ENCODE measurements at regions not wholly inside any gene's neighbourhood (a gene's known extent, or its start where the extent isn't known, plus 50 kb on each side); places are given as distances from the start of the nearest gene placed in this dataset.

GRCh38 chr5:124060413-124061067, 548.6 kb downstream of the CSNK1G3 start:
- Mint-ChIP-seq H3K27ac (peak overlapping the region in 2 of 3 experiments; percentile 49 to 82), H3K27me3 (ENCODE audit: low read depth) (no peaks in the 10 kb centered on the region), H3K36me3 (ENCODE audit: low read depth) (no peaks in the 10 kb centered on the region), H3K4me1 (peaks cover 63% of the 10 kb centered on the region), H3K9me3 (peaks cover 10% of the 10 kb centered on the region), H3K4me3 (no peak overlapping the region)
- TF ChIP-seq, protein P1, sequence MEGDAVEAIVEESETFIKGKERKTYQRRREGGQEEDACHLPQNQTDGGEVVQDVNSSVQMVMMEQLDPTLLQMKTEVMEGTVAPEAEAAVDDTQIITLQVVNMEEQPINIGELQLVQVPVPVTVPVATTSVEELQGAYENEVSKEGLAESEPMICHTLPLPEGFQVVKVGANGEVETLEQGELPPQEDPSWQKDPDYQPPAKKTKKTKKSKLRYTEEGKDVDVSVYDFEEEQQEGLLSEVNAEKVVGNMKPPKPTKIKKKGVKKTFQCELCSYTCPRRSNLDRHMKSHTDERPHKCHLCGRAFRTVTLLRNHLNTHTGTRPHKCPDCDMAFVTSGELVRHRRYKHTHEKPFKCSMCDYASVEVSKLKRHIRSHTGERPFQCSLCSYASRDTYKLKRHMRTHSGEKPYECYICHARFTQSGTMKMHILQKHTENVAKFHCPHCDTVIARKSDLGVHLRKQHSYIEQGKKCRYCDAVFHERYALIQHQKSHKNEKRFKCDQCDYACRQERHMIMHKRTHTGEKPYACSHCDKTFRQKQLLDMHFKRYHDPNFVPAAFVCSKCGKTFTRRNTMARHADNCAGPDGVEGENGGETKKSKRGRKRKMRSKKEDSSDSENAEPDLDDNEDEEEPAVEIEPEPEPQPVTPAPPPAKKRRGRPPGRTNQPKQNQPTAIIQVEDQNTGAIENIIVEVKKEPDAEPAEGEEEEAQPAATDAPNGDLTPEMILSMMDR (IDR thresholded peaks at IDR 0.05; ENCODE audit: unreplicated experiment in 3 of 3), result no peak

DNA sequence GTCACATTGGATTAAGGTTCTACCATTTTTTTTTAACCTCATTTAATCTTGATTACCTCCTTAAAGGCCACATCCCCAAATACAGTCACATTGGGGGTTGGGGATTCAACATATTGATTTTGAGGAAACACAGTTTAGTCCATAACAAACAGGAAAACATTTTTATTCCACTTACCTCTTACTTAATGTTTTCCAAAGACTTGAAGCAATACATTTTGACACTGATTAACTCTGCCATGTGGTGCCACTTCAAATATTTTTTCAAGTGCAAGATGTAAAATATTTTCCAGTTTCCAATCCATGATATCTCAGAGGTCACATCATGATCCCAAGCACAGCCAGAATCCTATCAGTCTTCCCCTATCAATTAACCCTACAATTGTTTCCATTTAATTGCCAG, 548.0 kb downstream of the CSNK1G3 start:
- H3K4me1 Mint-ChIP-seq, result peaks cover 67% of the 10 kb centered on the region
- H3K27me3 Mint-ChIP-seq (ENCODE audit: low read depth), result no peaks in the 10 kb centered on the region
- H3K4me3 Mint-ChIP-seq, result no peak overlapping the region
- H3K36me3 Mint-ChIP-seq (ENCODE audit: low read depth), result no peaks in the 10 kb centered on the region
- peaks cover 10% of the 10 kb centered on the region for H3K9me3 Mint-ChIP-seq
- TF ChIP-seq, protein P1 (IDR thresholded peaks at IDR 0.05; ENCODE audit: unreplicated experiment in 3 of 3), result no peak
- H3K27ac Mint-ChIP-seq, result peak overlapping the region; percentile 26 to 82 (median 49)

GRCh38 chr5:124059200-124059599, 547.2 kb downstream of the CSNK1G3 start:
- H3K27me3 Mint-ChIP-seq (ENCODE audit: low read depth), result no peaks in the 10 kb centered on the region
- TF ChIP-seq, protein P1 (IDR thresholded peaks at IDR 0.05; ENCODE audit: unreplicated experiment in 3 of 3), result no peak
- peaks cover 75% of the 10 kb centered on the region for H3K4me1 Mint-ChIP-seq
- peak overlapping the region; percentile 26 to 82 (median 68) for H3K27ac Mint-ChIP-seq
- peaks cover 6% of the 10 kb centered on the region for H3K9me3 Mint-ChIP-seq
- peak overlapping the region in 1 of 3 experiments; percentile 29 for H3K4me3 Mint-ChIP-seq
- H3K36me3 Mint-ChIP-seq (ENCODE audit: low read depth), result no peaks in the 10 kb centered on the region

GRCh38 chr5:124057724-124058231, 545.8 kb downstream of the CSNK1G3 start:
- Mint-ChIP-seq H3K36me3 (ENCODE audit: low read depth) (no peaks in the 10 kb centered on the region), H3K4me1 (peaks cover 79% of the 10 kb centered on the region), H3K27ac (peak overlapping the region; percentile 82 to 91 (median 82)), H3K27me3 (ENCODE audit: low read depth) (no peaks in the 10 kb centered on the region), H3K4me3 (peak overlapping the region in 1 of 3 experiments; percentile 2), H3K9me3 (peaks cover 2% of the 10 kb centered on the region)
- TF ChIP-seq, protein P1 (IDR thresholded peaks at IDR 0.05; ENCODE audit: unreplicated experiment in 3 of 3), result no peak

DNA sequence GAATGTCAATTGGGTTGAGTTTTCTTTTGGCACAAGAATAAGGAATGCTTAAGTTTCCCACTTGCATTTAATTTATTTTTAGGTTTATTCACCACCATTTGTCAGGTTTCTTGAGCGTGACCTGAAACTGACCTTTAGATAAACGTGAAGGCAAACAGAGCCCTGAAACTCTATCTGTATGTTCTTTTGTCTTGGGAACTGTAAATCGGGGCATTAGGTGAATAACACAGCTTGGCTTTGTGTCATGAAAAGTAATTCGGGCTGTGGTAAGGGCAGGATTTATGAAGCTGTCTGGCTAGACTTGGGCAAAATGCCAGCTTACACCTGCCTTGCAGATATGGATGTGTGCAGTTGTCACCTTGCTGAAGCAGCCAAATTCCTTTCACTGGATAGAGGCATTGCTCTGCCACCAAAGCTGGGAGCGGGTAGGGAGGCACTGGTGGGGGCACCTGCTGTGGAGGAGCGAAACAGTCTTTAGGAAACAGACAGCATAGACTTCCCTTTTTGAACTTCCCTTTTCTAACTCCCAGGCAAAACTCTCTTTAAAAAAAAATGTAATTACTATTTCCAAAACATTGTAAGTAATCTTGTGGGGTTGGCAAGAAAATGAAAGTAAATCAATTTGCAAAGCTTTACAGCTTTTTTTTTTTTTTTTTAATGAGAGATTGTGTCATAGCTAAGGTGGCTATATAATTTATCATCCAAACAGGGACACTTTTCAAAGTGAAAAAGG, 545.2 kb downstream of the CSNK1G3 start:
- peaks cover 85% of the 10 kb centered on the region for H3K4me1 Mint-ChIP-seq
- no peaks in the 10 kb centered on the region for H3K9me3 Mint-ChIP-seq
- peak overlapping the region; percentile 37 to 72 (median 49) for H3K4me3 Mint-ChIP-seq
- TF ChIP-seq, protein P1 (IDR thresholded peaks at IDR 0.05; ENCODE audit: unreplicated experiment in 3 of 3), result no peak
- H3K27me3 Mint-ChIP-seq (ENCODE audit: low read depth), result no peaks in the 10 kb centered on the region
- no peaks in the 10 kb centered on the region for H3K36me3 Mint-ChIP-seq (ENCODE audit: low read depth)
- H3K27ac Mint-ChIP-seq, result peak overlapping the region; percentile 82 to 91 (median 82)

All from nephron (organoid).